KMS-11 (cell line): ENCODE measurements at regions not wholly inside any gene's neighbourhood (a gene's known extent, or its start where the extent isn't known, plus 50 kb on each side); places are given as distances from the start of the nearest gene placed in this dataset.

Experiments
- H2AFZ ChIP-seq: fragments of 200-600 bp; sonication (generic); 2 replicates; pipeline ENCODE4 v1.6.1; 2016; ENCODE audit warnings: antibody characterized with exemption, mixed run types, low read depth
- H3K27ac ChIP-seq: fragments of 200-600 bp; sonication (generic); 2 replicates; pipeline ENCODE4 v1.6.1; 2016; ENCODE audit warnings: mild to moderate bottlenecking, mixed run types
- H3K27me3 ChIP-seq: fragments of 200-600 bp; sonication (generic); 2 replicates; pipeline ENCODE4 v1.6.1; 2017; ENCODE audit warnings: mild to moderate bottlenecking, low read depth, mixed run types, moderate library complexity; ENCODE audit not compliant: insufficient read depth
- H3K36me3 ChIP-seq: fragments of 200-600 bp; sonication (generic); 2 replicates; pipeline ENCODE4 v1.6.1; 2017; ENCODE audit warnings: mild to moderate bottlenecking, mixed run types; ENCODE audit not compliant: insufficient read depth
- H3K4me1 ChIP-seq: fragments of 200-600 bp; sonication (generic); 2 replicates; pipeline ENCODE4 v1.6.1; 2016; ENCODE audit warnings: mild to moderate bottlenecking, low read depth, mixed run types; ENCODE audit not compliant: poor library complexity, severe bottlenecking
- H3K4me2 ChIP-seq: fragments of 200-600 bp; sonication (generic); 2 replicates; pipeline ENCODE4 v1.7.0; 2016; ENCODE audit warnings: mild to moderate bottlenecking, mixed run types
- H3K4me3 ChIP-seq: fragments of 200-600 bp; sonication (generic); IDR thresholded peaks from 2 replicates; pipeline ENCODE4 v1.6.1; 2017; ENCODE audit warnings: low read depth, low read length, mixed read lengths; ENCODE audit not compliant: insufficient read depth
- H3K79me2 ChIP-seq: fragments of 200-600 bp; sonication (generic); 2 replicates; pipeline ENCODE4 v1.6.1; 2016; ENCODE audit warnings: low read depth, mixed run types; ENCODE audit not compliant: insufficient read depth
- H3K9ac ChIP-seq: fragments of 200-600 bp; sonication (generic); 2 replicates; pipeline ENCODE4 v1.6.1; 2016; ENCODE audit warnings: mild to moderate bottlenecking, mixed run types
- H4K20me1 ChIP-seq: fragments of 200-600 bp; sonication (generic); 2 replicates; pipeline ENCODE4 v1.6.1; 2016; ENCODE audit warnings: mild to moderate bottlenecking, mixed run types; ENCODE audit not compliant: insufficient read depth
- TF ChIP-seq, protein P1 (sequence below): fragments of 200-600 bp; sonication (generic); conservative IDR thresholded peaks from 2 replicates; pipeline ENCODE4 v1.6.1; 2017; ENCODE audit warnings: low read depth, mild to moderate bottlenecking, antibody characterized with exemption, low read length, moderate library complexity, mixed read lengths

- H4K20me1 ChIP-seq: no peaks in the 10 kb centered on the region
- no peaks in the 10 kb centered on the region for H3K4me1 ChIP-seq
- no peak overlapping the region for H2AFZ ChIP-seq
These were observed 58.9 kb downstream of the NCOR2 start for GRCh38 chr12:124508381-124509079.

GRCh38 chr12:124507188-124508109 lies 60.0 kb downstream of the NCOR2 start:
- TF ChIP-seq, protein P1, sequence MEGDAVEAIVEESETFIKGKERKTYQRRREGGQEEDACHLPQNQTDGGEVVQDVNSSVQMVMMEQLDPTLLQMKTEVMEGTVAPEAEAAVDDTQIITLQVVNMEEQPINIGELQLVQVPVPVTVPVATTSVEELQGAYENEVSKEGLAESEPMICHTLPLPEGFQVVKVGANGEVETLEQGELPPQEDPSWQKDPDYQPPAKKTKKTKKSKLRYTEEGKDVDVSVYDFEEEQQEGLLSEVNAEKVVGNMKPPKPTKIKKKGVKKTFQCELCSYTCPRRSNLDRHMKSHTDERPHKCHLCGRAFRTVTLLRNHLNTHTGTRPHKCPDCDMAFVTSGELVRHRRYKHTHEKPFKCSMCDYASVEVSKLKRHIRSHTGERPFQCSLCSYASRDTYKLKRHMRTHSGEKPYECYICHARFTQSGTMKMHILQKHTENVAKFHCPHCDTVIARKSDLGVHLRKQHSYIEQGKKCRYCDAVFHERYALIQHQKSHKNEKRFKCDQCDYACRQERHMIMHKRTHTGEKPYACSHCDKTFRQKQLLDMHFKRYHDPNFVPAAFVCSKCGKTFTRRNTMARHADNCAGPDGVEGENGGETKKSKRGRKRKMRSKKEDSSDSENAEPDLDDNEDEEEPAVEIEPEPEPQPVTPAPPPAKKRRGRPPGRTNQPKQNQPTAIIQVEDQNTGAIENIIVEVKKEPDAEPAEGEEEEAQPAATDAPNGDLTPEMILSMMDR: no peak
- peaks cover 4% of the 10 kb centered on the region; the same call in 1 of the 2 replicates for H3K79me2 ChIP-seq
- no peak overlapping the region for H3K4me3 ChIP-seq
- no peaks in the 10 kb centered on the region for H3K4me1 ChIP-seq
- no peaks in the 10 kb centered on the region for H3K27me3 ChIP-seq
- no peaks in the 10 kb centered on the region for H3K36me3 ChIP-seq
- H3K4me2 ChIP-seq: no peak overlapping the region
- H3K27ac ChIP-seq: no peak overlapping the region
- H4K20me1 ChIP-seq: no peaks in the 10 kb centered on the region
- H3K9ac ChIP-seq: no peak overlapping the region
- H2AFZ ChIP-seq: no peak overlapping the region

More at GRCh38 chr12:124508381-124509079, 58.9 kb downstream of the NCOR2 start:
- H3K27me3 ChIP-seq: no peaks in the 10 kb centered on the region
- no peak overlapping the region for H3K27ac ChIP-seq
- no peaks in the 10 kb centered on the region for H3K36me3 ChIP-seq
- no peak overlapping the region for H3K4me2 ChIP-seq
- H3K4me3 ChIP-seq: no peak overlapping the region
- peaks cover 4% of the 10 kb centered on the region; the same call in 1 of the 2 replicates for H3K79me2 ChIP-seq
- H3K9ac ChIP-seq: no peak overlapping the region
- TF ChIP-seq, protein P1: no peak

DNA sequence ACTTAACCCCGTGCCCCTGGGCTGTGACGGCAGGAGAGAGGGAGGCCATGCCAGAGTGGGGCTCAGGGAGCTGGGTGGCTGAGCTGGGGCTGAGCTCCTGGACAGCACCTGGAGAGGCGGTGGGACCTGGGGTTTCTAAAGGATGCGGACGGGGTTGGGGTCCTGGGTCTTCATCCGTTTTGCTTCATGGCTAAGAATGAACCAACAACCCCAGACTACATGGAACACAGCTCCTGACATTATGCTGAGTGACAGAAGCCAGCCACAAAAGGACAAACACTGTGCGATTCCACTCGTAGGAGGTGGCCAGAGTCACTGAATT lies 60.6 kb downstream of the NCOR2 start:
- Histone ChIP-seq H2AFZ (no peak overlapping the region), H3K27me3 (no peaks in the 10 kb centered on the region), H3K4me2 (no peak overlapping the region), H3K4me3 (no peak overlapping the region), H3K4me1 (no peaks in the 10 kb centered on the region), H3K9ac (no peak overlapping the region), H3K79me2 (peaks cover 4% of the 10 kb centered on the region; the same call in 1 of the 2 replicates), H4K20me1 (no peaks in the 10 kb centered on the region), H3K27ac (no peak overlapping the region), H3K36me3 (no peaks in the 10 kb centered on the region)
- TF ChIP-seq, protein P1: no peak

DNA sequence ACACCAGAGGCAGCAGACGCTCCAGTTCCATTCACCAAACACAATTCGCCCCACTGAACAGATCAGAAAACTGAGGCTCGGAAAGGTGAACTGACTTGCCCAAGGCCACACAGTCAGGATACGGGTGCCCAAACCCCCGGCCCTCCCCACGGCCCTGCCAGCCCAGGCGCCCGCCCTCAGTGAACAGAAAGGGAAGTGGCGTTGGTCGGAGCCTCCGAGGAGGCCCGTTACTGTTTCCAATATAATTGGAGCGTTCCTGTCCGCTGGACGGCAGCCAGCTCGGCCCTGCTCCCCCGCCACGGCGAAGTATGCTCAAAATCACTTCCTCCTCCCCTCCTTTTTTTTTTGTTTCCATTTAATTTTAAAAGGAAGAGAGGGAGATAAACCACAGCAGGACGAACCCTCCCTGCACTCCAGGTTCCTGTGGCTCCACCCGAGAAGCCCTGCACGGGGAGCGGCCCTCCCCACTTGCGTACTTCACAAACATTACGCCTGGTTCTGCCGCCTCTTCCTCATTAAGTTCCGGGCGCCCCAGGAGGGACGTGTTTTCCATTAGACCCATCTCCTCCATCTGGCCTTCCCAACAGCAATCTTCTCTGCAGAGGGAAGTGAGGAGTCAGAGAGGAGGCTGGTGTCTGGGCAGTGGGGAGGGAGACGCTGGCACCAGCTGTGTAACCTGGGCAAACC lies 61.1 kb downstream of the NCOR2 start:
- TF ChIP-seq, protein P1: no peak
- Histone ChIP-seq H3K9ac (no peak overlapping the region), H3K36me3 (no peaks in the 10 kb centered on the region), H3K4me2 (no peak overlapping the region), H3K27me3 (no peaks in the 10 kb centered on the region), H3K4me3 (no peak overlapping the region), H3K79me2 (peaks cover 4% of the 10 kb centered on the region; the same call in 1 of the 2 replicates), H2AFZ (no peak overlapping the region), H3K27ac (no peak overlapping the region), H4K20me1 (no peaks in the 10 kb centered on the region), H3K4me1 (no peaks in the 10 kb centered on the region)
